A673 (cell line): ENCODE measurements at regions not wholly inside any gene's neighbourhood (a gene's known extent, or its start where the extent isn't known, plus 50 kb on each side); places are given as distances from the start of the nearest gene placed in this dataset.

Source experiments
- EZH2 ChIP-seq: fragments of 200-600 bp; sonication (generic); IDR thresholded peaks from 2 replicates; pipeline ENCODE4 v1.6.1; 2017; ENCODE audit warnings: borderline replicate concordance, low read depth, mild to moderate bottlenecking, mixed read lengths, antibody characterized with exemption, low read length; ENCODE audit not compliant: poor library complexity, severe bottlenecking
- TF ChIP-seq, protein P1 (sequence below): fragments of 300-800, 200-600 bp; sonication (generic); conservative IDR thresholded peaks from 2 replicates; pipeline ENCODE4 v1.5.1; 2017; ENCODE audit warnings: low read depth, mild to moderate bottlenecking, antibody characterized with exemption, low read length, moderate library complexity, mixed read lengths

DNA sequence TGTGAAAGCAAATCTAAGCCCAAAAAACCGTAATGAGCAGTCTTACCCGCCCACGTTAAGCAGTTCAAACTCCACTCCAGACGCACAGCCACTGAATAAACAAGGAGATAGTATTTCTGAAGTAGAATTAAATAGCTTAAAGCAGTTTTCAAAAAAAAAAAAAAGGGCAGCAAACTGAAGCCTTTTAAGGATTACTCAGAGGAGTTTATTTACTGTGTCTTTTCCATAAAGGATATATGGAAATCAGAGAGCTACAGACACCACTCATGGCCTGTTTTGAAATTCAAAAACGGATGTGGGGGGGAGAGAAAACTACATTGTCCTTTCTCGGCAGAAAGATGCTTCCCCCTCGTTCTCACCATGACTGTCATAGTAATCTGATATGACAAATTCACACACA, 83.7 kb upstream of the IRX1 start:
- TF ChIP-seq, protein P1, sequence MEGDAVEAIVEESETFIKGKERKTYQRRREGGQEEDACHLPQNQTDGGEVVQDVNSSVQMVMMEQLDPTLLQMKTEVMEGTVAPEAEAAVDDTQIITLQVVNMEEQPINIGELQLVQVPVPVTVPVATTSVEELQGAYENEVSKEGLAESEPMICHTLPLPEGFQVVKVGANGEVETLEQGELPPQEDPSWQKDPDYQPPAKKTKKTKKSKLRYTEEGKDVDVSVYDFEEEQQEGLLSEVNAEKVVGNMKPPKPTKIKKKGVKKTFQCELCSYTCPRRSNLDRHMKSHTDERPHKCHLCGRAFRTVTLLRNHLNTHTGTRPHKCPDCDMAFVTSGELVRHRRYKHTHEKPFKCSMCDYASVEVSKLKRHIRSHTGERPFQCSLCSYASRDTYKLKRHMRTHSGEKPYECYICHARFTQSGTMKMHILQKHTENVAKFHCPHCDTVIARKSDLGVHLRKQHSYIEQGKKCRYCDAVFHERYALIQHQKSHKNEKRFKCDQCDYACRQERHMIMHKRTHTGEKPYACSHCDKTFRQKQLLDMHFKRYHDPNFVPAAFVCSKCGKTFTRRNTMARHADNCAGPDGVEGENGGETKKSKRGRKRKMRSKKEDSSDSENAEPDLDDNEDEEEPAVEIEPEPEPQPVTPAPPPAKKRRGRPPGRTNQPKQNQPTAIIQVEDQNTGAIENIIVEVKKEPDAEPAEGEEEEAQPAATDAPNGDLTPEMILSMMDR: no peak
- TF ChIP-seq EZH2: no peak
